ENCODE measurements at regions not wholly inside any gene's neighbourhood (a gene's known extent, or its start where the extent isn't known, plus 50 kb on each side); places are given as distances from the start of the nearest gene placed in this dataset.
"Not testable (repeated sequence)": the region's sequence is repeated elsewhere in the genome, so short reads cannot be mapped to it uniquely, and the experiment has no call there.

- H3K9ac ChIP-seq (ENCODE audit: low read length in 3 of 3); H3K27me3 ChIP-seq (ENCODE audit: control insufficient read depth, insufficient read depth, low read length); H3K27ac ChIP-seq (ENCODE audit: low read depth in 2 of 2, low read length in 2 of 2); H3K36me3 ChIP-seq (ENCODE audit: control insufficient read depth in 2 of 3, insufficient read depth in 3 of 3, low read length in 3 of 3); H3K9me3 ChIP-seq (ENCODE audit: control insufficient read depth in 2 of 3, insufficient read depth in 1 of 3, low read length in 3 of 3); DNase-seq; FAIRE-seq; intact Hi-C loops (cut with DNase I); H3K4me1 ChIP-seq (ENCODE audit: control insufficient read depth in 2 of 3, insufficient read depth in 2 of 3, low read depth in 1 of 3, low read length in 3 of 3); H3K4me3 ChIP-seq (ENCODE audit: low read length in 3 of 3): not testable (repeated sequence)
Measured at GRCh38 chr17:13659051-13659450, 57.3 kb upstream of the HS3ST3A1 start.

- Histone ChIP-seq H3K27ac (ENCODE audit: low read depth in 2 of 2, low read length in 2 of 2) (no peak overlapping the region), H3K36me3 (ENCODE audit: control insufficient read depth in 2 of 3, insufficient read depth in 3 of 3, low read length in 3 of 3) (no peaks in the 10 kb centered on the region), H3K4me3 (ENCODE audit: low read length in 3 of 3) (no peak overlapping the region), H3K27me3 (ENCODE audit: control insufficient read depth, insufficient read depth, low read length) (no peaks in the 10 kb centered on the region), H3K9me3 (ENCODE audit: control insufficient read depth in 2 of 3, insufficient read depth in 1 of 3, low read length in 3 of 3) (peaks cover 0 to 4% (median 0%) of the 10 kb centered on the region in 3 donors), H3K9ac (ENCODE audit: low read length in 3 of 3) (no peak overlapping the region), H3K4me1 (ENCODE audit: control insufficient read depth in 2 of 3, insufficient read depth in 2 of 3, low read depth in 1 of 3, low read length in 3 of 3) (no peaks in the 10 kb centered on the region)
- DNase-seq (no peak), FAIRE-seq (no peak)
- intact Hi-C loops (cut with DNase I) = no loop called here
- no peak for TF ChIP-seq CTCF (IDR thresholded peaks at IDR 0.05; ENCODE audit: borderline replicate concordance, extremely low read depth, insufficient read depth)
Measured at GRCh38 chr17:13665872-13666635, 64.3 kb upstream of the HS3ST3A1 start.

- Histone ChIP-seq H3K27me3 (ENCODE audit: control insufficient read depth, insufficient read depth, low read length) (no peaks in the 10 kb centered on the region), H3K27ac (ENCODE audit: low read depth in 2 of 2, low read length in 2 of 2) (no peak overlapping the region), H3K9me3 (ENCODE audit: control insufficient read depth in 2 of 3, insufficient read depth in 1 of 3, low read length in 3 of 3) (peaks cover 0 to 4% (median 0%) of the 10 kb centered on the region in 3 donors), H3K9ac (ENCODE audit: low read length in 3 of 3) (no peak overlapping the region), H3K36me3 (ENCODE audit: control insufficient read depth in 2 of 3, insufficient read depth in 3 of 3, low read length in 3 of 3) (no peaks in the 10 kb centered on the region), H3K4me3 (ENCODE audit: low read length in 3 of 3) (no peak overlapping the region), H3K4me1 (ENCODE audit: control insufficient read depth in 2 of 3, insufficient read depth in 2 of 3, low read depth in 1 of 3, low read length in 3 of 3) (no peaks in the 10 kb centered on the region)
- FAIRE-seq (no peak), DNase-seq (no peak)
- intact Hi-C loops (cut with DNase I) = no loop called here
- no peak for TF ChIP-seq CTCF (IDR thresholded peaks at IDR 0.05; ENCODE audit: borderline replicate concordance, extremely low read depth, insufficient read depth)
Measured at GRCh38 chr17:13671341-13671740, 69.6 kb upstream of the HS3ST3A1 start.

GRCh38 chr17:13671771-13672170 lies 70.0 kb upstream of the HS3ST3A1 start:
- Histone ChIP-seq H3K9me3 (ENCODE audit: control insufficient read depth in 2 of 3, insufficient read depth in 1 of 3, low read length in 3 of 3) (peaks cover 0 to 4% (median 0%) of the 10 kb centered on the region in 3 donors), H3K36me3 (ENCODE audit: control insufficient read depth in 2 of 3, insufficient read depth in 3 of 3, low read length in 3 of 3) (no peaks in the 10 kb centered on the region), H3K4me3 (ENCODE audit: low read length in 3 of 3) (no peak overlapping the region), H3K27ac (ENCODE audit: low read depth in 2 of 2, low read length in 2 of 2) (no peak overlapping the region), H3K4me1 (ENCODE audit: control insufficient read depth in 2 of 3, insufficient read depth in 2 of 3, low read depth in 1 of 3, low read length in 3 of 3) (no peaks in the 10 kb centered on the region), H3K9ac (ENCODE audit: low read length in 3 of 3) (no peak overlapping the region), H3K27me3 (ENCODE audit: control insufficient read depth, insufficient read depth, low read length) (no peaks in the 10 kb centered on the region)
- DNase-seq (no peak), FAIRE-seq (no peak)
- no peak for TF ChIP-seq CTCF (IDR thresholded peaks at IDR 0.05; ENCODE audit: borderline replicate concordance, extremely low read depth, insufficient read depth)
- intact Hi-C loops (cut with DNase I) = no loop called here

Measured in kidney (tissue), 13 donors.